Neural progenitor cell (in vitro differentiated cells): ENCODE measurements at regions not wholly inside any gene's neighbourhood (a gene's known extent, or its start where the extent isn't known, plus 50 kb on each side); places are given as distances from the start of the nearest gene placed in this dataset.
A peak's percentile ranks its signal among the peaks of the same experiment; 100 is the strongest.

Source experiments
- DNase-seq: peaks from one replicate; pipeline ENCODE4 v3.0.0-alpha.2; 2016; ENCODE audit warnings: low spot score
- H2AFZ ChIP-seq: fragments of 200-600 bp; sonication (generic); replicated peaks from 2 replicates; pipeline ENCODE4 v1.6.1; 2016; ENCODE audit warnings: antibody characterized with exemption
- H3F3A ChIP-seq: fragments of 200-600 bp; sonication (generic); 2 replicates; pipeline ENCODE4 v1.6.1; 2016; ENCODE audit warnings: antibody characterized with exemption, low read depth
- H3K27ac ChIP-seq: fragments of 200-600 bp; sonication (generic); 2 replicates; pipeline ENCODE4 v1.5.1; 2016; ENCODE audit warnings: mild to moderate bottlenecking
- H3K27me3 ChIP-seq: fragments of 200-600 bp; sonication (generic); 2 replicates; pipeline ENCODE4 v1.6.1; 2016; ENCODE audit warnings: mild to moderate bottlenecking, moderate library complexity
- H3K36me3 ChIP-seq: fragments of 200-600 bp; sonication (generic); 2 replicates; pipeline ENCODE4 v1.5.1; 2016
- H3K4me1 ChIP-seq: fragments of 200-600 bp; sonication (generic); 2 replicates; pipeline ENCODE4 v1.6.1; 2016; ENCODE audit warnings: mixed run types
- H3K4me2 ChIP-seq: fragments of 200-600 bp; sonication (generic); 2 replicates; pipeline ENCODE4 v1.6.1; 2016
- H3K4me3 ChIP-seq: fragments of 200-600 bp; sonication (generic); 2 replicates; pipeline ENCODE4 v1.5.1; 2016
- H3K79me2 ChIP-seq: fragments of 200-600 bp; sonication (generic); 2 replicates; pipeline ENCODE4 v1.6.1; 2016; ENCODE audit warnings: low read depth
- H3K9ac ChIP-seq: fragments of 200-600 bp; sonication (generic); 2 replicates; pipeline ENCODE4 v1.6.1; 2016
- H3K9me3 ChIP-seq: fragments of 200-600 bp; sonication (generic); 2 replicates; pipeline ENCODE4 v1.5.1; 2016; ENCODE audit warnings: low read depth
- H4K20me1 ChIP-seq: fragments of 200-600 bp; sonication (generic); 2 replicates; pipeline ENCODE4 v1.6.1; 2016; ENCODE audit warnings: low read depth
- H3K27ac Mint-ChIP-seq: 3 replicates; pipeline ENCODE4 v1.8.0; 2021; ENCODE audit warnings: mixed read lengths
- H3K27me3 Mint-ChIP-seq: 2 replicates; pipeline ENCODE4 v1.8.0; 2022; ENCODE audit warnings: low read depth, mild to moderate bottlenecking, inconsistent platforms, moderate library complexity, mixed read lengths; ENCODE audit not compliant: insufficient read depth
- H3K36me3 Mint-ChIP-seq: 3 replicates; pipeline ENCODE4 v1.8.0; 2021; ENCODE audit warnings: mixed read lengths
- H3K4me1 Mint-ChIP-seq: 3 replicates; pipeline ENCODE4 v1.8.0; 2021; ENCODE audit warnings: mixed read lengths
- H3K4me3 Mint-ChIP-seq: 3 replicates; pipeline ENCODE4 v1.8.0; 2021; ENCODE audit warnings: mild to moderate bottlenecking, moderate library complexity, mixed read lengths
- H3K9me3 Mint-ChIP-seq: 3 replicates; pipeline ENCODE4 v1.8.0; 2020; ENCODE audit warnings: mixed read lengths
- EZH2 ChIP-seq: fragments of 200-600 bp; sonication (generic); IDR thresholded peaks from 2 replicates; pipeline ENCODE4 v1.6.1; 2017; ENCODE audit warnings: antibody characterized with exemption, mild to moderate bottlenecking, moderate library complexity
- EZH2phosphoT487 ChIP-seq: fragments of 200-600 bp; sonication (generic); IDR thresholded peaks from 2 replicates; pipeline ENCODE4 v1.6.1; 2017; ENCODE audit warnings: antibody characterized with exemption
- TF ChIP-seq, protein P1 (sequence below): fragments of 200-600 bp; sonication (generic); IDR thresholded peaks from 2 replicates; pipeline ENCODE4 v1.5.1; 2017; ENCODE audit warnings: antibody characterized with exemption, mild to moderate bottlenecking

DNA sequence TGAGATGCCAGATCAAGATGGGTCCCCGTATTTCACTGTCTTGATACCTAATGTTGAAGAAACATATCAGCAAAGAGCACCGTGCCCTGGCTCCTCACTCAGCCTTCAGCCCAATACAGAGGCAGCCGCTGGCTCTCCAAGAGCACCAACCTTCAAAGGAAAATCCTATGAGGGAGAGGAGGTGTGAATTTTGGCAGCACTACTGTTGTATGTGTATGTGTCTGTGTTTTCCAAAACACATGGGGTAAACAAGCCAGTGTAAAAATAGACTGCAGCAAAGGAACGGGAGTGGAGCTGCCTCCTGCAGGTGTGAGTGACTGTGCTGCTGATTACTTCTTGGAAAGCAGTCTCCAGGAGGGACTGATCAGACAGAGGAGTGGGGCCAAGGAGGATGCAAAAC lies 194.0 kb upstream of the CDH5 start:
- Histone ChIP-seq H3K79me2 (no peaks in the 10 kb centered on the region), H3K9ac (no peak overlapping the region), H3K4me1 (peaks cover 10% of the 10 kb centered on the region), H4K20me1 (no peaks in the 10 kb centered on the region), H2AFZ (no peak overlapping the region), H3K27me3 (no peaks in the 10 kb centered on the region), H3K4me2 (no peak overlapping the region), H3K4me3 (no peak overlapping the region), H3K9me3 (no peaks in the 10 kb centered on the region), H3K36me3 (no peaks in the 10 kb centered on the region), H3F3A (peaks cover 5% of the 10 kb centered on the region), H3K27ac (no peak overlapping the region)
- no peak for TF ChIP-seq EZH2phosphoT487
- no peak for TF ChIP-seq EZH2
- TF ChIP-seq, protein P1, sequence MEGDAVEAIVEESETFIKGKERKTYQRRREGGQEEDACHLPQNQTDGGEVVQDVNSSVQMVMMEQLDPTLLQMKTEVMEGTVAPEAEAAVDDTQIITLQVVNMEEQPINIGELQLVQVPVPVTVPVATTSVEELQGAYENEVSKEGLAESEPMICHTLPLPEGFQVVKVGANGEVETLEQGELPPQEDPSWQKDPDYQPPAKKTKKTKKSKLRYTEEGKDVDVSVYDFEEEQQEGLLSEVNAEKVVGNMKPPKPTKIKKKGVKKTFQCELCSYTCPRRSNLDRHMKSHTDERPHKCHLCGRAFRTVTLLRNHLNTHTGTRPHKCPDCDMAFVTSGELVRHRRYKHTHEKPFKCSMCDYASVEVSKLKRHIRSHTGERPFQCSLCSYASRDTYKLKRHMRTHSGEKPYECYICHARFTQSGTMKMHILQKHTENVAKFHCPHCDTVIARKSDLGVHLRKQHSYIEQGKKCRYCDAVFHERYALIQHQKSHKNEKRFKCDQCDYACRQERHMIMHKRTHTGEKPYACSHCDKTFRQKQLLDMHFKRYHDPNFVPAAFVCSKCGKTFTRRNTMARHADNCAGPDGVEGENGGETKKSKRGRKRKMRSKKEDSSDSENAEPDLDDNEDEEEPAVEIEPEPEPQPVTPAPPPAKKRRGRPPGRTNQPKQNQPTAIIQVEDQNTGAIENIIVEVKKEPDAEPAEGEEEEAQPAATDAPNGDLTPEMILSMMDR: no peak
- H3K27ac Mint-ChIP-seq: no peak overlapping the region
- DNase-seq: no peak
- peaks cover 4% of the 10 kb centered on the region for H3K27me3 Mint-ChIP-seq
- H3K9me3 Mint-ChIP-seq: peaks cover under 1% of the 10 kb centered on the region
- peaks cover 15% of the 10 kb centered on the region for H3K4me1 Mint-ChIP-seq
- H3K4me3 Mint-ChIP-seq: no peak overlapping the region
- H3K36me3 Mint-ChIP-seq: no peaks in the 10 kb centered on the region

GRCh38 chr16:66171578-66171977 lies 194.9 kb upstream of the CDH5 start:
- peaks cover 4% of the 10 kb centered on the region for H3K27me3 Mint-ChIP-seq
- Histone ChIP-seq H3K27me3 (no peaks in the 10 kb centered on the region), H3K36me3 (no peaks in the 10 kb centered on the region), H3K9me3 (no peaks in the 10 kb centered on the region), H3K4me2 (no peak overlapping the region), H3K79me2 (no peaks in the 10 kb centered on the region), H4K20me1 (no peaks in the 10 kb centered on the region), H3K9ac (no peak overlapping the region), H3F3A (peaks cover 5% of the 10 kb centered on the region), H3K4me3 (no peak overlapping the region), H3K27ac (no peak overlapping the region), H3K4me1 (peaks cover 10% of the 10 kb centered on the region), H2AFZ (no peak overlapping the region)
- no peak for DNase-seq
- no peak overlapping the region for H3K27ac Mint-ChIP-seq
- TF ChIP-seq EZH2phosphoT487 (no peak), EZH2 (no peak)
- TF ChIP-seq, protein P1: no peak
- peaks cover 15% of the 10 kb centered on the region for H3K4me1 Mint-ChIP-seq
- no peak overlapping the region for H3K4me3 Mint-ChIP-seq
- H3K9me3 Mint-ChIP-seq: peaks cover 6% of the 10 kb centered on the region
- peaks cover 2% of the 10 kb centered on the region for H3K36me3 Mint-ChIP-seq

DNA sequence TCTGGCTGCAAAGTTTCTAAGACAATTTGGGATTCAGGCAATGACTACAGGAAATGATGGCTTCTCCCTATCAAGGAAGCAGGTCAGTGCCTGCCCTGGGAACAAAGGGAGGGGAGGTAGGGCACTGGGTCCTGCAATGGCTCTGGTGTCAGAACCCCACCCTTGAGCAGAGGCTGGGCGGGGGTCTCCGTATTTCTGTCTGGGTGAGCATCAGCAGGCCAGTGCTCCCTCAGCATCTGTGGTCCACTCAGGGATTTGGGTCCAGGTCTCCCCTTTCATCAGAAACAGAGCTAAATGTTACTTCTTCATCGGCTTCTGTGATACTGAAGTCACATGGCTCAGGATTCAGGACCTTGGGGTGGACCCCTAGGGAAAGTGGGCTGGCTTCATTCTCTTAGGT lies 195.5 kb upstream of the CDH5 start:
- H3K27ac Mint-ChIP-seq: peak overlapping the region; percentile 29
- Histone ChIP-seq H3K4me1 (peaks cover 10% of the 10 kb centered on the region), H3K27me3 (no peaks in the 10 kb centered on the region), H3K4me2 (no peak overlapping the region), H3K9me3 (no peaks in the 10 kb centered on the region), H3K9ac (no peak overlapping the region), H3F3A (peaks cover 5% of the 10 kb centered on the region), H3K36me3 (no peaks in the 10 kb centered on the region), H3K79me2 (no peaks in the 10 kb centered on the region), H4K20me1 (no peaks in the 10 kb centered on the region), H2AFZ (no peak overlapping the region), H3K4me3 (no peak overlapping the region), H3K27ac (no peak overlapping the region)
- DNase-seq: no peak
- peaks cover 4% of the 10 kb centered on the region for H3K27me3 Mint-ChIP-seq
- H3K4me1 Mint-ChIP-seq: peaks cover 11% of the 10 kb centered on the region
- H3K36me3 Mint-ChIP-seq: peaks cover 2% of the 10 kb centered on the region
- H3K4me3 Mint-ChIP-seq: no peak overlapping the region
- TF ChIP-seq EZH2phosphoT487: no peak
- TF ChIP-seq EZH2: no peak
- TF ChIP-seq, protein P1: no peak
- peaks cover 6% of the 10 kb centered on the region for H3K9me3 Mint-ChIP-seq
